Thoracic aorta (tissue), 2 donors: ENCODE measurements at regions not wholly inside any gene's neighbourhood (a gene's known extent, or its start where the extent isn't known, plus 50 kb on each side); places are given as distances from the start of the nearest gene placed in this dataset.

ENCODE experiments used
- ATAC-seq: fragments of 150-250 bp; one replicate; pipeline ENCODE4 v1.8.0; 2017; ENCODE audit warnings: low read depth; ENCODE audit not compliant: insufficient number of reproducible peaks, low FRiP score
- DNase-seq: peaks from one replicate; pipeline ENCODE4 v3.0.0-alpha.2; 2020; ENCODE audit warnings: low spot score
- H3K27ac ChIP-seq, 2 donors: fragments of 200-600 bp; sonication (generic); 1 replicate in 1 of 2; 2 replicates in 1 of 2; pipeline ENCODE4 v1.5.1; 2016; ENCODE audit warnings: mild to moderate bottlenecking in 2 of 2, moderate library complexity in 2 of 2
- H3K27me3 ChIP-seq: fragments of 200-600 bp; sonication (generic); replicated peaks from 2 replicates; pipeline ENCODE4 v1.6.0; 2016; ENCODE audit warnings: mild to moderate bottlenecking; ENCODE audit not compliant: insufficient read depth
- H3K36me3 ChIP-seq: fragments of 200-600 bp; sonication (generic); one replicate; pipeline ENCODE4 v1.5.1; 2016
- H3K4me1 ChIP-seq, 2 donors: fragments of 200-600 bp; sonication (generic); 1 replicate in 1 of 2; 2 replicates in 1 of 2; pipeline versions ENCODE4 v1.5.1 to v1.6.0; 2016; ENCODE audit warnings: low read depth in 2 of 2, mild to moderate bottlenecking in 1 of 2; ENCODE audit not compliant: control insufficient read depth in 1 of 2
- H3K4me3 ChIP-seq: fragments of 200-600 bp; sonication (generic); 2 replicates; pipeline ENCODE4 v1.5.1; 2016; ENCODE audit warnings: mild to moderate bottlenecking
- H3K9me3 ChIP-seq: fragments of 200-600 bp; sonication (generic); 2 replicates; pipeline ENCODE4 v1.5.1; 2016
- CTCF ChIP-seq: fragments of 200-600 bp; sonication (generic); IDR thresholded peaks from one replicate; pipeline ENCODE4 v1.5.1; 2019; ENCODE audit warnings: antibody characterized with exemption

GRCh38 chr4:17322514-17322913 lies 189.4 kb downstream of the QDPR start:
- Histone ChIP-seq H3K4me1 (peaks cover 6 to 15% of the 10 kb centered on the region in 2 donors), H3K9me3 (no peaks in the 10 kb centered on the region), H3K27ac (no peak overlapping the region), H3K27me3 (no peaks in the 10 kb centered on the region), H3K36me3 (no peaks in the 10 kb centered on the region), H3K4me3 (no peak overlapping the region)
- TF ChIP-seq CTCF, result no peak
- ATAC-seq (no peak), DNase-seq (no peak)

DNA sequence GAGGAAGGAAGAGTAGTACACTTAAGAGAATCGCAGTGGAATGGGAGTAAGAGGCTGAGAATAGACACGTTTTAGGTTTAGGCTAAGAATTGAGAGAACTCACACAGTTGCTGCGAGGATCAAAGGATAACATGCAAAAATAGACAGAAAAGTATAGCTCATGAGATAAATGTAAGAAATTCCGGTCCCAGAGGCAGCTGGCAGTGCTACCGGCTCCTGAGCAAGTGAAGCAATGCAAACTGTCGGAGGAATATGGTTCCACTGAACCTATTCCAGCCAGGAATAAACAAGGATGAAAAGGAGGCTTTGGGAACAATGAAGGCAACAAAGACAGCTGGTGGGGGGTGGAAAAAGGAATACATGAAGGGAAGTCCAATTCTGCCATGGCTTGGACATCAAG lies 191.8 kb downstream of the QDPR start:
- ATAC-seq (no peak), DNase-seq (no peak)
- Histone ChIP-seq H3K9me3 (no peaks in the 10 kb centered on the region), H3K27me3 (no peaks in the 10 kb centered on the region), H3K36me3 (no peaks in the 10 kb centered on the region), H3K4me1 (peaks cover 6 to 15% of the 10 kb centered on the region in 2 donors), H3K4me3 (no peak overlapping the region), H3K27ac (no peak overlapping the region)
- no peak for TF ChIP-seq CTCF

DNA sequence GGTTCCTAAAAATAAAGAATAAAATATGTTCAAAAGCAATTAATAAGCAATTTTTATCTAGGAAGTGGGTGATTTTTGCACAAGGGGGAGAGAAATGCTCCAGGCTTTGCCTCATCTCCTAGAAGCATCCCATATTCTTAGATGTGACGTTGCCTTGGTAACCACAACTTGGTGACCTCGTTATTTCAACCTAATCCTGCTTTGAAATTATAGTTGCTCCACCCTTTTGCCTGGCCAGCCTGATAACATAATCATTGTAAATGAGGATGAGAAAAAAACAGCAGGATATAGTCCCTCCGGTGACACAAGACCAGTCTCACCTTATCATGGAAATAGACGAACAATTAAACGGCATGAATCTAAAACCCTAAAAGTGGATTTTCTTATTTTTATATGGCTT lies 194.4 kb downstream of the QDPR start:
- Histone ChIP-seq H3K4me3 (no peak overlapping the region), H3K27me3 (no peaks in the 10 kb centered on the region), H3K9me3 (no peaks in the 10 kb centered on the region), H3K4me1 (no peaks in the 10 kb centered on the region), H3K36me3 (no peaks in the 10 kb centered on the region), H3K27ac (no peak overlapping the region)
- no peak for ATAC-seq
- TF ChIP-seq CTCF, result no peak
- DNase-seq, result no peak

DNA sequence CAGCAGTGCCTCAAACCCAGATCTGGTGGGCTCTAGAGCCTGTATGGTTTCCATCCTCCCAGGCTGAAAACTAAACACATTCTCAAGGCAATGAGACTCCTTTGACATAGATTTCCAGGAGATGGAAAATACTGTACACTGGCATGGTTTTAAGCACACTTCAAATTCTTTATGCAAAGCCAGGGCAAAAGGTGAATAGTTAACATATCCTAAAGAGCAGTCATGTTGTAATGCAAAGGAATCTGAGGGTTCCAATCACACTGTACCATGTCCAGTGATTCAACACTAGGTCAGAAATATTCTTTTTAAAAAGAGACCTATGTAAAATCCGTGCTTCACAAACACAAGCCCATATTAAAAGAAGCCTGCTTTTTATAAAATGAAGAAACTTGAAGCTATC lies 195.3 kb downstream of the QDPR start:
- no peak for ATAC-seq

GRCh38 chr4:17315459-17315858 lies 196.4 kb downstream of the QDPR start:
- no peak for TF ChIP-seq CTCF
- no peak overlapping the region for H3K4me3 ChIP-seq
- no peak for ATAC-seq

More for the DNA sequence above, 195.3 kb downstream of the QDPR start:
- DNase-seq, result no peak
- H3K4me1 ChIP-seq, result no peaks in the 10 kb centered on the region
- no peak overlapping the region for H3K27ac ChIP-seq
- H3K4me3 ChIP-seq, result no peak overlapping the region
- no peaks in the 10 kb centered on the region for H3K36me3 ChIP-seq
- H3K27me3 ChIP-seq, result no peaks in the 10 kb centered on the region
- no peak for TF ChIP-seq CTCF
- H3K9me3 ChIP-seq, result no peaks in the 10 kb centered on the region

More at GRCh38 chr4:17315459-17315858, 196.4 kb downstream of the QDPR start:
- H3K36me3 ChIP-seq, result no peaks in the 10 kb centered on the region
- no peaks in the 10 kb centered on the region for H3K4me1 ChIP-seq
- H3K27ac ChIP-seq, result no peak overlapping the region
- H3K27me3 ChIP-seq, result no peaks in the 10 kb centered on the region
- DNase-seq, result no peak
- no peaks in the 10 kb centered on the region for H3K9me3 ChIP-seq
